IMR-90 (cell line): ENCODE measurements at regions not wholly inside any gene's neighbourhood (a gene's known extent, or its start where the extent isn't known, plus 50 kb on each side); places are given as distances from the start of the nearest gene placed in this dataset.

Experiments
- ATAC-seq: fragments of 200-7000 bp; cut with Tn5 transposase; 2 replicates; pipeline ENCODE4 v1.9.1; 2020; ENCODE audit warnings: low read depth, mild to moderate bottlenecking, moderate library complexity
- BruUV-seq: library from RNA; stranded (reverse); fragments of 400-500 nt; replicated peaks from 2 replicates; lab custom pipeline; 2021; lab: Mats Ljungman, UMichigan
- CTCF ChIA-PET: fragments of 300-600 bp; formaldehyde crosslinking; extraction: SDS; loops from one replicate; lab custom pipeline; 2021; ENCODE audit warnings: antibody characterized with exemption; lab: Yijun Ruan, JAX
- POLR2A ChIA-PET: fragments of 300-600 bp; sonication (Branson Sonifier 250); formaldehyde crosslinking; loops from one replicate; lab custom pipeline; 2022; ENCODE audit warnings: antibody characterized with exemption; ENCODE audit not compliant: unreplicated experiment; lab: Charles Lee
- DNase-seq: peaks from one replicate; pipeline ENCODE4 v3.0.0; 2013
- H2AFZ ChIP-seq: replicated peaks from 2 replicates; pipeline ENCODE3; 2013; ENCODE audit warnings: low read length, mild to moderate bottlenecking; ENCODE audit not compliant: poor library complexity
- H2AK5ac ChIP-seq: 2 replicates; pipeline ENCODE4 v1.6.1; 2013; ENCODE audit warnings: low read depth, low read length, inconsistent platforms
- H2AK9ac ChIP-seq: replicated peaks from 2 replicates; pipeline ENCODE3; 2013; ENCODE audit warnings: mild to moderate bottlenecking, low read depth, low read length, moderate library complexity; ENCODE audit not compliant: poor library complexity
- H2BK120ac ChIP-seq: 2 replicates; pipeline ENCODE4 v1.6.1; 2013; ENCODE audit warnings: low read depth, low read length, inconsistent platforms
- H2BK15ac ChIP-seq: 3 replicates; pipeline ENCODE4 v1.6.1; 2013; ENCODE audit warnings: low read depth, low read length, inconsistent platforms
- H2BK20ac ChIP-seq: 2 replicates; pipeline ENCODE4 v1.6.1; 2013; ENCODE audit warnings: low read depth, mild to moderate bottlenecking, inconsistent platforms, low read length, moderate library complexity
- H2BK5ac ChIP-seq: 2 replicates; pipeline ENCODE4 v1.6.1; 2013; ENCODE audit warnings: mild to moderate bottlenecking, low read depth, low read length, inconsistent platforms; ENCODE audit not compliant: poor library complexity, severe bottlenecking
- H3K14ac ChIP-seq: replicated peaks from 2 replicates; pipeline ENCODE4 v1.6.1; 2013; ENCODE audit warnings: low read depth, low read length, inconsistent platforms
- H3K18ac ChIP-seq: 2 replicates; pipeline ENCODE4 v1.6.1; 2013; ENCODE audit warnings: low read depth, low read length, control low read depth
- H3K23ac ChIP-seq: 2 replicates; pipeline ENCODE4 v1.6.1; 2013; ENCODE audit warnings: low read depth, low read length, inconsistent platforms
- H3K27ac ChIP-seq: 2 replicates; pipeline ENCODE4 v1.5.1; 2013; ENCODE audit warnings: mild to moderate bottlenecking, control low read depth, low read length; ENCODE audit not compliant: insufficient read depth
- H3K27me3 ChIP-seq: 2 replicates; pipeline ENCODE4 v1.6.1; 2013; ENCODE audit warnings: low read length; ENCODE audit not compliant: control insufficient read depth, insufficient read depth
- H3K36me3 ChIP-seq: 2 replicates; pipeline ENCODE4 v1.6.1; 2013; ENCODE audit warnings: low read length, mixed read lengths; ENCODE audit not compliant: control insufficient read depth, insufficient read depth
- H3K4ac ChIP-seq: 2 replicates; pipeline ENCODE4 v1.6.1; 2013; ENCODE audit warnings: low read depth, low read length, inconsistent platforms
- H3K4me1 ChIP-seq: 2 replicates; pipeline ENCODE4 v1.6.1; 2013; ENCODE audit warnings: low read length, mixed read lengths; ENCODE audit not compliant: control insufficient read depth, insufficient read depth
- H3K4me2 ChIP-seq: 2 replicates; pipeline ENCODE4 v1.6.1; 2013; ENCODE audit warnings: low read depth, mild to moderate bottlenecking, control low read depth, low read length, moderate library complexity
- H3K4me3 ChIP-seq: 2 replicates; pipeline ENCODE4 v1.5.1; 2013; ENCODE audit warnings: low read depth, mild to moderate bottlenecking, control low read depth, low read length, moderate library complexity; ENCODE audit not compliant: insufficient read depth
- H3K56ac ChIP-seq: 2 replicates; pipeline ENCODE4 v1.6.1; 2013; ENCODE audit warnings: low read length, inconsistent platforms; ENCODE audit not compliant: insufficient read depth; ENCODE audit errors: extremely low read depth
- H3K79me1 ChIP-seq, 2 experiments: 2 replicates each; pipeline ENCODE4 v1.6.1; 2013; ENCODE audit warnings: low read length in 2 of 2, inconsistent platforms in 1 of 2, low read depth in 1 of 2
- H3K9ac ChIP-seq: 2 replicates; pipeline ENCODE4 v1.6.1; 2013; ENCODE audit warnings: low read depth, low read length, control low read depth
- H3K9me1 ChIP-seq: 2 replicates; pipeline ENCODE4 v1.6.1; 2013; ENCODE audit warnings: low read length, inconsistent platforms; ENCODE audit not compliant: insufficient read depth
- H3K9me3 ChIP-seq: 2 replicates; pipeline ENCODE4 v1.6.1; 2013; ENCODE audit warnings: low read length; ENCODE audit not compliant: control insufficient read depth, insufficient read depth
- H4K20me1 ChIP-seq: 2 replicates; pipeline ENCODE4 v1.6.1; 2013; ENCODE audit warnings: low read length, inconsistent platforms; ENCODE audit not compliant: insufficient read depth
- H4K5ac ChIP-seq: 2 replicates; pipeline ENCODE4 v1.6.1; 2013; ENCODE audit warnings: mild to moderate bottlenecking, low read depth, low read length, control low read depth
- H4K8ac ChIP-seq, 2 experiments: 2 replicates each; pipeline ENCODE4 v1.6.1; 2013; ENCODE audit warnings: low read depth in 2 of 2, low read length in 2 of 2, control low read depth in 1 of 2, inconsistent platforms in 1 of 2
- H4K91ac ChIP-seq: 2 replicates; pipeline ENCODE4 v1.6.1; 2013; ENCODE audit warnings: low read depth, low read length, inconsistent platforms; ENCODE audit not compliant: insufficient read depth
- CEBPB ChIP-seq: IDR thresholded peaks from 2 replicates; pipeline ENCODE4 v1.6.1; 2012; ENCODE audit warnings: low read depth, low read length, improper control_type of control experiment
- FOS ChIP-seq: fragments of 150-350 bp; IDR thresholded peaks from 2 replicates; pipeline ENCODE4 v1.6.1; 2016; ENCODE audit warnings: low read depth, low read length
- MAZ ChIP-seq: IDR thresholded peaks from 2 replicates; pipeline ENCODE4 v1.6.1; 2012; ENCODE audit warnings: low read depth, mild to moderate bottlenecking, low read length, improper control_type of control experiment, moderate library complexity, borderline replicate concordance
- RAD21 ChIP-seq: IDR thresholded peaks from 2 replicates; pipeline ENCODE4 v1.6.1; 2012; ENCODE audit warnings: low read length, improper control_type of control experiment
- USF2 ChIP-seq: fragments of 150-350 bp; IDR thresholded peaks from 2 replicates; pipeline ENCODE4 v1.6.1; 2017; ENCODE audit warnings: mild to moderate bottlenecking, antibody characterized with exemption, low read length, low read depth
- WGBS, 2 experiments: methylation state at CpG; one replicate each; pipeline versions ENCODE4 v1.1.5 to v1.1.7; 2013; ENCODE audit warnings: missing lambda C conversion rate in 2 of 2; ENCODE audit not compliant: insufficient read length in 1 of 2; ENCODE audit errors: extremely low coverage in 2 of 2; 5-methylcytosine and 5-hydroxymethylcytosine counted together
- dilution Hi-C: fragments of 300-500 bp; cut with HindIII; formaldehyde crosslinking; loops from one replicate; pipeline ENCODE4 v1.14.3; 2018; ENCODE audit warnings: low sequenced_read_pairs; ENCODE audit not compliant: unreplicated experiment
- in situ Hi-C: fragments of 300-500 bp; cut with MboI; formaldehyde crosslinking; loops from 3 replicates; pipeline ENCODE4 v1.14.3; 2019; ENCODE audit warnings: low sequenced_read_pairs, inconsistent platforms, mixed read lengths
- intact Hi-C: fragments of 100-400 bp; cut with micrococcal nuclease; formaldehyde crosslinking; loops from 2 replicates; pipeline ENCODE4 v1.10.0; 2022
- TF ChIP-seq, protein P1 (sequence below): conservative IDR thresholded peaks from 2 replicates; pipeline ENCODE4 v1.5.1; 2012; ENCODE audit warnings: mild to moderate bottlenecking, low read depth, low read length, improper control_type of control experiment

GRCh38 chr13:76397413-76397812 lies 488.8 kb downstream of the KCTD12 start:
- Histone ChIP-seq H3K4me2 (no peak overlapping the region), H2BK20ac (no peak overlapping the region), H2AFZ (no peak overlapping the region), H2BK120ac (no peak overlapping the region), H3K18ac (no peak overlapping the region), H3K14ac (no peak overlapping the region), H3K36me3 (no peaks in the 10 kb centered on the region), H4K20me1 (no peaks in the 10 kb centered on the region), H4K5ac (no peak overlapping the region), H3K27me3 (peaks cover 1% of the 10 kb centered on the region), H3K56ac (no peak overlapping the region), H4K8ac (no peak overlapping the region), H3K27ac (no peak overlapping the region), H3K9me1 (no peaks in the 10 kb centered on the region), H4K91ac (no peak overlapping the region), H2AK9ac (no peak overlapping the region), H2AK5ac (no peak overlapping the region), H3K9me3 (no peaks in the 10 kb centered on the region), H3K23ac (no peak overlapping the region), H3K4me1 (no peaks in the 10 kb centered on the region), H3K79me1 (no peaks in the 10 kb centered on the region), H2BK15ac (no peak overlapping the region), H3K9ac (no peak overlapping the region), H3K4ac (no peak overlapping the region), H3K4me3 (no peak overlapping the region), H2BK5ac (no peak overlapping the region)
- ChIA-PET POLR2A (no interaction called here), CTCF (no interaction called here)
- intact Hi-C loops, result no loop called here
- TF ChIP-seq FOS, result no peak
- TF ChIP-seq CEBPB, result no peak
- no peak for TF ChIP-seq MAZ
- TF ChIP-seq USF2, result no peak
- TF ChIP-seq, protein P1, sequence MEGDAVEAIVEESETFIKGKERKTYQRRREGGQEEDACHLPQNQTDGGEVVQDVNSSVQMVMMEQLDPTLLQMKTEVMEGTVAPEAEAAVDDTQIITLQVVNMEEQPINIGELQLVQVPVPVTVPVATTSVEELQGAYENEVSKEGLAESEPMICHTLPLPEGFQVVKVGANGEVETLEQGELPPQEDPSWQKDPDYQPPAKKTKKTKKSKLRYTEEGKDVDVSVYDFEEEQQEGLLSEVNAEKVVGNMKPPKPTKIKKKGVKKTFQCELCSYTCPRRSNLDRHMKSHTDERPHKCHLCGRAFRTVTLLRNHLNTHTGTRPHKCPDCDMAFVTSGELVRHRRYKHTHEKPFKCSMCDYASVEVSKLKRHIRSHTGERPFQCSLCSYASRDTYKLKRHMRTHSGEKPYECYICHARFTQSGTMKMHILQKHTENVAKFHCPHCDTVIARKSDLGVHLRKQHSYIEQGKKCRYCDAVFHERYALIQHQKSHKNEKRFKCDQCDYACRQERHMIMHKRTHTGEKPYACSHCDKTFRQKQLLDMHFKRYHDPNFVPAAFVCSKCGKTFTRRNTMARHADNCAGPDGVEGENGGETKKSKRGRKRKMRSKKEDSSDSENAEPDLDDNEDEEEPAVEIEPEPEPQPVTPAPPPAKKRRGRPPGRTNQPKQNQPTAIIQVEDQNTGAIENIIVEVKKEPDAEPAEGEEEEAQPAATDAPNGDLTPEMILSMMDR, result no peak
- TF ChIP-seq RAD21, result no peak
- BruUV-seq, result no TSS peak
- dilution Hi-C loops, result no loop called here
- WGBS, 2 experiments, result no CpG with 5 or more reads among the region's 3 CpGs
- in situ Hi-C loops, result no loop called here
- ATAC-seq (no peak), DNase-seq (no peak)
